SK-N-MC (cell line): ENCODE measurements at regions not wholly inside any gene's neighbourhood (a gene's known extent, or its start where the extent isn't known, plus 50 kb on each side); places are given as distances from the start of the nearest gene placed in this dataset.

Experiments used
- DNase-seq: peaks from one replicate; pipeline ENCODE4 v3.0.0-alpha.2; 2011; ENCODE audit warnings: low read depth, low spot score
- H3K27ac ChIP-seq: fragments of 200-600 bp; sonication (generic); 2 replicates; pipeline ENCODE4 v1.5.1; 2016; ENCODE audit warnings: mixed run types
- H3K36me3 ChIP-seq: fragments of 200-600 bp; sonication (generic); 2 replicates; pipeline ENCODE4 v1.6.1; 2017; ENCODE audit warnings: antibody characterized with exemption, low read length, mixed read lengths; ENCODE audit not compliant: insufficient read depth
- H3K4me3 ChIP-seq: fragments of 200-600 bp; sonication (generic); 2 replicates; pipeline ENCODE4 v1.5.1; 2016
- H3K9ac ChIP-seq: fragments of 200-600 bp; sonication (generic); 2 replicates; pipeline ENCODE4 v1.8.0; 2017; ENCODE audit warnings: mixed run types, mixed read lengths; ENCODE audit not compliant: insufficient read length
- H3K9me3 ChIP-seq: fragments of 200-600 bp; sonication (generic); 2 replicates; pipeline ENCODE4 v1.6.1; 2017; ENCODE audit warnings: low read depth, mild to moderate bottlenecking, antibody characterized with exemption, low read length, moderate library complexity, mixed read lengths
- EZH2 ChIP-seq: fragments of 200-600 bp; sonication (generic); IDR thresholded peaks from one replicate; pipeline ENCODE4 v1.6.1; 2017; ENCODE audit warnings: antibody characterized with exemption
- FOXP2 ChIP-seq: optimal IDR thresholded peaks from 2 replicates; pipeline ENCODE3; 2011; ENCODE audit warnings: mild to moderate bottlenecking, moderate library complexity; ENCODE audit not compliant: insufficient read depth; ENCODE audit errors: extremely low read length, control extremely low read depth
- POLR2AphosphoS5 ChIP-seq: IDR thresholded peaks from 2 replicates; pipeline ENCODE4 v1.6.1; 2012; ENCODE audit warnings: mild to moderate bottlenecking, low read depth, low read length, borderline replicate concordance

DNA sequence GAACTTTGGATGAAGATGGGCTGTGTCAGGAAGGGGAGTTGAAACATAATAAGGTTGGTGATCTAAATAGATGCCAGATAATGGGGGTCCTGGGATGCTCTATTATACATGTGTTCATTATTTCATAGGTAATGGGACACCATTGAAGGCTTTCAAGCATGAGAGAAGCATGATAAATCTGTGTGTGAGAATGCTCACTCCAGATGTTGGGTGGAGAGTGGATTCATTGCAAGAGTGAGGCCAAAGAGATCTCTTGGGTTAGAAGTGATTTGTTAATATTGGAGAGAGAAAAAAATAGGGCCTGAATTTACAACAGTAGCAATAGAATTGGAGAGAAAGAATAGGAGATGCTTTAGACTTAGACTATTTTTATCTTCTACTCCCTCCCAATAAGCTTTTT, 321.3 kb downstream of the SAMD5 start:
- no peak overlapping the region for H3K27ac ChIP-seq
- TF ChIP-seq EZH2 (no peak), FOXP2 (no peak), POLR2AphosphoS5 (no peak)
- H3K36me3 ChIP-seq = no peaks in the 10 kb centered on the region
- no peak overlapping the region for H3K4me3 ChIP-seq
- no peaks in the 10 kb centered on the region for H3K9me3 ChIP-seq
- no peak for DNase-seq
- no peak overlapping the region for H3K9ac ChIP-seq

GRCh38 chr6:147831356-147831755, 322.9 kb downstream of the SAMD5 start:
- H3K4me3 ChIP-seq = no peak overlapping the region

DNA sequence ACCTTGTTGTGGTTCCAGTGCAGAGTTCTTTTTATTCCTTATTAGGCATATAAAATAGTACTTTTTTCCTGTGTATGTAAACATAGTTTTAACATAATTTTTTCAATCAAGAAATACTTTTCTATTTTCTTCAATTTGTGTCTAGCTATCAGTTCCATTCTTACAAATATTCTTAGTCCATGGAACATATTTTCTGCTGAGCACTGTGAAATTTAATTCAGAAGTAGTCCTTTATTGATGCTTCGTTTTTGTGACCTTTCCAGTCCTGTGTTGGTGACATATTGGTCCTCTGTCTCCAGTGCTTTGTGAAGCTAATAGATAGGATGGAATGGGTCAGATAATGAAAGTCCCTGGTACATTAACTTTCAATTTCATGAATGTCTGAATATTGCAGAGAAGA, 325.1 kb downstream of the SAMD5 start:
- Histone ChIP-seq H3K27ac (no peak overlapping the region), H3K36me3 (no peaks in the 10 kb centered on the region), H3K4me3 (no peak overlapping the region), H3K9ac (no peak overlapping the region), H3K9me3 (no peaks in the 10 kb centered on the region)
- TF ChIP-seq POLR2AphosphoS5 (no peak), EZH2 (no peak), FOXP2 (no peak)
- no peak for DNase-seq

More at GRCh38 chr6:147831356-147831755, 322.9 kb downstream of the SAMD5 start:
- H3K9me3 ChIP-seq = no peaks in the 10 kb centered on the region
- no peaks in the 10 kb centered on the region for H3K36me3 ChIP-seq
- no peak overlapping the region for H3K27ac ChIP-seq
- no peak overlapping the region for H3K9ac ChIP-seq
- no peak for DNase-seq
- TF ChIP-seq EZH2 (no peak), POLR2AphosphoS5 (no peak), FOXP2 (no peak)

GRCh38 chr6:147834084-147834776, 325.7 kb downstream of the SAMD5 start:
- Histone ChIP-seq H3K36me3 (no peaks in the 10 kb centered on the region), H3K4me3 (no peak overlapping the region), H3K9ac (no peak overlapping the region), H3K9me3 (no peaks in the 10 kb centered on the region), H3K27ac (no peak overlapping the region)
- no peak for TF ChIP-seq EZH2
- TF ChIP-seq POLR2AphosphoS5 = no peak
- TF ChIP-seq FOXP2 = no peak
- DNase-seq = no peak

DNA sequence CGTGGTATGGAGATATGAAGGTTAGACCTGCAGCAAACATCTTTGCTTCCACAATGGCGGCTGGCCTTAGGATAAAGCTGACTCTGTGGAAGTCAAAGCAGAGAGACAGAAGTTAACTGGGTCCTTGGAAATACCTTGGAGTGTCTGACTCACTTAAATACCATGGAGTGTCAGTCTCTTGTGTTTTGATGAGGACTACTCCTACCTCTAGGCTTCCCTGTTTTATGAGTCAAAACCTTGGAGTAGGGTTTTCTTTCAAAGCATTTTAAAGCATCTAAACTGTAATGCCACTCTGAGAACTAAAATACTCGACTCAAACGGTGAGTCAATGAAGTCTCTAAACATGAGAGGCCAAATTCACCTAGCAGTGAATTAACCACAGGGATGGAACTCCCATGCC, 329.1 kb downstream of the SAMD5 start:
- no peak overlapping the region for H3K4me3 ChIP-seq
- no peaks in the 10 kb centered on the region for H3K9me3 ChIP-seq
- H3K36me3 ChIP-seq = no peaks in the 10 kb centered on the region
- H3K9ac ChIP-seq = no peak overlapping the region
- no peak for TF ChIP-seq EZH2
- TF ChIP-seq POLR2AphosphoS5 = no peak
- TF ChIP-seq FOXP2 = no peak
- no peak for DNase-seq
- H3K27ac ChIP-seq = no peak overlapping the region

DNA sequence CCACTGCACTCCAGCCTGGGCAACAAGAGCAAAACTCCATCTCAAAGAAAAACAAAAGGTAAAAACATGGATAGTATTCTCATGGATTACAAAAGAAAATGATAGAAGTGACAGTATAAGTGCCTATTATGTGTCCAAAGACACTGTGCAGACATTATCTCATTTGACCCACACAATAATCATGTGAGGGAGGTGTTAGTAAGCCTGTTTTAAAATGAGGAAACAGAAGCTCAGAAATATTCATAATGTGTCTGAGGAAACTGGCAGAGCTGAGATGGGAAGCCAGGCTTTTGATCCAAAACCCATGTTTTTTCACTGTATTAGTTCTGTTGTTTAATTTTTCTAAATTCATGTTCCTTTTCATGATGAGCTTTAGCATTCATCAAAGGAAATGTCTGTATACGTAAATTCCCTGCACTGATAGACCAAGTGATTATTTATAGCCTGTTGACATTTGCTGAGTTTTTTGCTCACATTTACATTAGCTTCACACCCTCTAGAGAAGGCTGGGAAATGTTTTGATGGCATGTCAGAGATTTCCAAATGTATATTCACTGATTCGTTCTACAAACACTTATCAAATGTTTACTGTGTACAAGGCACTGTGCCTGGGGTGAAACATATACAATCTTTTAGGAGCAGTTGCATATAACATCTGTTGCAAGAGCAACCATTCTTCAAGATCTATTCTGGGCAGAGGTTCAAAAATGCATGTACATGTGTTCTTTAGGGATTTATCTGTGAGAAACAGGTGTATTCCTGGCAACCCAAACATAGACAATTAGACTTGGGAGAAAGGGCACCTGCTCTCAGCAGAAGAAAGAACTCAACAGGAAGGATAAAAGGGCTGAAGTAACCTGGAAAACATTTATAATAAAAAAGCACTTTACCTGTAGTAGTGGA, 331.5 kb downstream of the SAMD5 start:
- H3K27ac ChIP-seq = no peak overlapping the region
- TF ChIP-seq EZH2 (no peak), FOXP2 (no peak), POLR2AphosphoS5 (no peak)
- no peak overlapping the region for H3K4me3 ChIP-seq
- H3K9ac ChIP-seq = no peak overlapping the region
- no peaks in the 10 kb centered on the region for H3K36me3 ChIP-seq
- no peaks in the 10 kb centered on the region for H3K9me3 ChIP-seq
- DNase-seq = no peak

GRCh38 chr6:147841547-147842148, 333.2 kb downstream of the SAMD5 start:
- Histone ChIP-seq H3K9me3 (no peaks in the 10 kb centered on the region; the same call in 1 of the 2 replicates), H3K4me3 (no peak overlapping the region), H3K36me3 (no peaks in the 10 kb centered on the region), H3K9ac (no peak overlapping the region), H3K27ac (no peak overlapping the region)
- no peak for TF ChIP-seq EZH2
- no peak for TF ChIP-seq POLR2AphosphoS5
- no peak for DNase-seq
